ENCODE measurements at regions not wholly inside any gene's neighbourhood (a gene's known extent, or its start where the extent isn't known, plus 50 kb on each side); places are given as distances from the start of the nearest gene placed in this dataset.

GRCh38 chr22:27214691-27215090 is 557.3 kb downstream of the MIAT start:
- TF ChIP-seq SIN3A (IDR thresholded peaks at IDR 0.05; ENCODE audit: borderline replicate concordance, insufficient read depth, low read length) (no peak), TAF1 (IDR thresholded peaks at IDR 0.05; ENCODE audit: borderline replicate concordance, insufficient read depth, low read length) (no peak), REST (IDR thresholded peaks at IDR 0.05; ENCODE audit: insufficient read depth in 1 of 2, low read depth in 2 of 2, low read length in 2 of 2) (no peak), FOXP2 (optimal IDR thresholded peaks at IDR 0.05; ENCODE audit: borderline replicate concordance, extremely low read depth, extremely low read length, insufficient read depth) (no peak), POLR2AphosphoS5 (IDR thresholded peaks at IDR 0.05; ENCODE audit: low read depth, low read length) (no peak)

GRCh38 chr22:27215871-27216270 is 558.5 kb downstream of the MIAT start:
- no peak for TF ChIP-seq TAF1 (IDR thresholded peaks at IDR 0.05; ENCODE audit: borderline replicate concordance, insufficient read depth, low read length)
- no peak for TF ChIP-seq POLR2AphosphoS5 (IDR thresholded peaks at IDR 0.05; ENCODE audit: low read depth, low read length)
- no peak for TF ChIP-seq FOXP2 (optimal IDR thresholded peaks at IDR 0.05; ENCODE audit: borderline replicate concordance, extremely low read depth, extremely low read length, insufficient read depth)
- no peak for TF ChIP-seq SIN3A (IDR thresholded peaks at IDR 0.05; ENCODE audit: borderline replicate concordance, insufficient read depth, low read length)
- no peak for TF ChIP-seq REST (IDR thresholded peaks at IDR 0.05; ENCODE audit: insufficient read depth in 1 of 2, low read depth in 2 of 2, low read length in 2 of 2)

- no peak for TF ChIP-seq FOXP2 (optimal IDR thresholded peaks at IDR 0.05; ENCODE audit: borderline replicate concordance, extremely low read depth, extremely low read length, insufficient read depth)
- TF ChIP-seq REST (IDR thresholded peaks at IDR 0.05; ENCODE audit: insufficient read depth in 1 of 2, low read depth in 2 of 2, low read length in 2 of 2) = no peak
- TF ChIP-seq TAF1 (IDR thresholded peaks at IDR 0.05; ENCODE audit: borderline replicate concordance, insufficient read depth, low read length) = no peak
- TF ChIP-seq POLR2AphosphoS5 (IDR thresholded peaks at IDR 0.05; ENCODE audit: low read depth, low read length) = no peak
- no peak for TF ChIP-seq SIN3A (IDR thresholded peaks at IDR 0.05; ENCODE audit: borderline replicate concordance, insufficient read depth, low read length)
Observed at GRCh38 chr22:27216444-27216843, 559.1 kb downstream of the MIAT start.

- TF ChIP-seq FOXP2 (optimal IDR thresholded peaks at IDR 0.05; ENCODE audit: borderline replicate concordance, extremely low read depth, extremely low read length, insufficient read depth) (no peak), TAF1 (IDR thresholded peaks at IDR 0.05; ENCODE audit: borderline replicate concordance, insufficient read depth, low read length) (no peak), SIN3A (IDR thresholded peaks at IDR 0.05; ENCODE audit: borderline replicate concordance, insufficient read depth, low read length) (no peak), POLR2AphosphoS5 (IDR thresholded peaks at IDR 0.05; ENCODE audit: low read depth, low read length) (no peak), REST (IDR thresholded peaks at IDR 0.05; ENCODE audit: insufficient read depth in 1 of 2, low read depth in 2 of 2, low read length in 2 of 2) (no peak)
Observed at GRCh38 chr22:27217154-27217553, 559.8 kb downstream of the MIAT start.

All from PFSK-1 (cell line).